Neural cell (in vitro differentiated cells): ENCODE measurements at regions not wholly inside any gene's neighbourhood (a gene's known extent, or its start where the extent isn't known, plus 50 kb on each side); places are given as distances from the start of the nearest gene placed in this dataset.

Experiments
- H2AFZ ChIP-seq: fragments of 200-600, 300-800 bp; sonication (generic), shearing (Covaris generic); 2 replicates; pipeline ENCODE4 v1.6.0; 2014; ENCODE audit warnings: low read depth, mild to moderate bottlenecking, antibody characterized with exemption, low read length, moderate library complexity
- H3F3A ChIP-seq: fragments of 200-600 bp; shearing (Covaris generic); 2 replicates; pipeline ENCODE4 v1.6.1; 2016; ENCODE audit warnings: mild to moderate bottlenecking, moderate library complexity, mixed read lengths, antibody characterized with exemption, low read length; ENCODE audit not compliant: insufficient read depth, poor library complexity, severe bottlenecking
- H3K27ac ChIP-seq: fragments of 200-600, 300-800 bp; sonication (generic), shearing (Covaris generic); 2 replicates; pipeline ENCODE4 v1.5.1; 2014; ENCODE audit warnings: mild to moderate bottlenecking, low read length, moderate library complexity
- H3K27me3 ChIP-seq: fragments of 300-800, 200-600 bp; sonication (generic), shearing (Covaris generic); 2 replicates; pipeline ENCODE4 v1.6.0; 2014; ENCODE audit warnings: mild to moderate bottlenecking, low read depth, low read length, moderate library complexity; ENCODE audit not compliant: insufficient read depth
- H3K36me3 ChIP-seq: fragments of 300-800, 200-600 bp; sonication (generic), shearing (Covaris generic); 2 replicates; pipeline ENCODE4 v1.5.1; 2014; ENCODE audit warnings: mild to moderate bottlenecking, antibody characterized with exemption, low read length, moderate library complexity; ENCODE audit not compliant: insufficient read depth
- H3K4me2 ChIP-seq: fragments of 300-800, 200-600 bp; sonication (generic), shearing (Covaris generic); 2 replicates; pipeline ENCODE4 v1.6.0; 2014; ENCODE audit warnings: mild to moderate bottlenecking, low read length
- H3K4me3 ChIP-seq: fragments of 300-800, 200-600 bp; sonication (generic), shearing (Covaris generic); 2 replicates; pipeline ENCODE4 v1.5.1; 2014; ENCODE audit warnings: mild to moderate bottlenecking, low read length, moderate library complexity
- H3K79me2 ChIP-seq: fragments of 200-600 bp; shearing (Covaris generic); replicated peaks from 2 replicates; pipeline ENCODE4 v1.6.0; 2014; ENCODE audit warnings: mild to moderate bottlenecking, low read length, moderate library complexity; ENCODE audit not compliant: insufficient read depth
- H3K9ac ChIP-seq: fragments of 300-800, 200-600 bp; sonication (generic), shearing (Covaris generic); 2 replicates; pipeline ENCODE4 v1.6.1; 2016; ENCODE audit warnings: mild to moderate bottlenecking, low read length, mixed read lengths
- H3K9me2 ChIP-seq: fragments of 200-600 bp; shearing (Covaris generic); 2 replicates; pipeline ENCODE4 v1.6.1; 2016; ENCODE audit warnings: mild to moderate bottlenecking, low read length, mixed read lengths; ENCODE audit not compliant: insufficient read depth
- H3K9me3 ChIP-seq: fragments of 200-600, 300-800 bp; sonication (generic), shearing (Covaris generic); 2 replicates; pipeline ENCODE4 v1.6.1; 2016; ENCODE audit warnings: mild to moderate bottlenecking, mixed run types, low read length, moderate library complexity, mixed read lengths
- H4K20me1 ChIP-seq: fragments of 200-600 bp; shearing (Covaris generic); 2 replicates; pipeline ENCODE4 v1.6.1; 2016; ENCODE audit warnings: mild to moderate bottlenecking, mixed run types; ENCODE audit not compliant: insufficient read depth
- CTCF ChIP-seq: fragments of 450-650 bp; IDR thresholded peaks from 2 replicates; pipeline ENCODE4 v1.5.1; 2014; ENCODE audit warnings: antibody characterized with exemption, mild to moderate bottlenecking, moderate library complexity; ENCODE audit not compliant: poor library complexity, severe bottlenecking
- EP300 ChIP-seq: fragments of 450-650 bp; conservative IDR thresholded peaks from 2 replicates; pipeline ENCODE4 v1.6.1; 2014; ENCODE audit warnings: antibody characterized with exemption, mild to moderate bottlenecking, moderate library complexity; ENCODE audit not compliant: poor library complexity, severe bottlenecking
- EZH2 ChIP-seq: fragments of 200-600, 300-800 bp; shearing (Covaris generic), sonication (generic); IDR thresholded peaks from 2 replicates; pipeline ENCODE4 v1.6.1; 2014; ENCODE audit warnings: antibody characterized with exemption, low read length, borderline replicate concordance, mild to moderate bottlenecking; ENCODE audit not compliant: insufficient read depth, poor library complexity, severe bottlenecking
- MXI1 ChIP-seq: fragments of 450-650 bp; conservative IDR thresholded peaks from 2 replicates; pipeline ENCODE4 v1.6.1; 2014; ENCODE audit warnings: antibody characterized with exemption, mild to moderate bottlenecking; ENCODE audit not compliant: poor library complexity, severe bottlenecking
- POLR2AphosphoS5 ChIP-seq: IDR thresholded peaks from 2 replicates; pipeline ENCODE4 v1.6.1; 2012
- RAD21 ChIP-seq: fragments of 450-650 bp; conservative IDR thresholded peaks from 2 replicates; pipeline ENCODE4 v1.6.1; 2014; ENCODE audit warnings: antibody characterized with exemption, mild to moderate bottlenecking, moderate library complexity
- REST ChIP-seq: IDR thresholded peaks from 2 replicates; pipeline ENCODE4 v1.6.1; 2012; ENCODE audit warnings: borderline replicate concordance
- SMC3 ChIP-seq: fragments of 450-650 bp; conservative IDR thresholded peaks from 2 replicates; pipeline ENCODE4 v1.6.1; 2014; ENCODE audit warnings: antibody characterized with exemption, mild to moderate bottlenecking, moderate library complexity; ENCODE audit not compliant: poor library complexity
- TAF1 ChIP-seq: IDR thresholded peaks from 2 replicates; pipeline ENCODE4 v1.6.1; 2012; ENCODE audit warnings: low read depth

GRCh38 chr4:66017671-66018070 is 347.4 kb upstream of the EPHA5 start:
- no peak overlapping the region for H3K27ac ChIP-seq
- no peaks in the 10 kb centered on the region for H4K20me1 ChIP-seq
- H3K9ac ChIP-seq = no peak overlapping the region
- no peaks in the 10 kb centered on the region for H3K79me2 ChIP-seq
- H3K9me3 ChIP-seq = no peaks in the 10 kb centered on the region
- TF ChIP-seq CTCF (no peak), TAF1 (no peak), EP300 (no peak), REST (no peak), POLR2AphosphoS5 (no peak), RAD21 (no peak), SMC3 (no peak), EZH2 (no peak), MXI1 (no peak)
- H3K9me2 ChIP-seq = no peaks in the 10 kb centered on the region
- no peaks in the 10 kb centered on the region for H3K27me3 ChIP-seq
- H2AFZ ChIP-seq = no peak overlapping the region
- H3K36me3 ChIP-seq = no peaks in the 10 kb centered on the region
- no peak overlapping the region for H3K4me3 ChIP-seq
- no peak overlapping the region for H3K4me2 ChIP-seq
- no peaks in the 10 kb centered on the region for H3F3A ChIP-seq

- H4K20me1 ChIP-seq = no peaks in the 10 kb centered on the region
- H3F3A ChIP-seq = no peaks in the 10 kb centered on the region
- no peaks in the 10 kb centered on the region for H3K27me3 ChIP-seq
- H3K9me2 ChIP-seq = no peaks in the 10 kb centered on the region
- no peak overlapping the region for H3K9ac ChIP-seq
- TF ChIP-seq TAF1 = no peak
- no peak for TF ChIP-seq SMC3
- TF ChIP-seq CTCF = no peak
- H3K79me2 ChIP-seq = no peaks in the 10 kb centered on the region
- H2AFZ ChIP-seq = no peak overlapping the region
- no peaks in the 10 kb centered on the region for H3K9me3 ChIP-seq
- no peak overlapping the region for H3K4me2 ChIP-seq
- H3K36me3 ChIP-seq = no peaks in the 10 kb centered on the region
- H3K4me3 ChIP-seq = no peak overlapping the region
- no peak overlapping the region for H3K27ac ChIP-seq
Measured at GRCh38 chr4:66016240-66016639, 346.0 kb upstream of the EPHA5 start.
